ENCODE measurements at regions not wholly inside any gene's neighbourhood (a gene's known extent, or its start where the extent isn't known, plus 50 kb on each side); places are given as distances from the start of the nearest gene placed in this dataset.

DNA sequence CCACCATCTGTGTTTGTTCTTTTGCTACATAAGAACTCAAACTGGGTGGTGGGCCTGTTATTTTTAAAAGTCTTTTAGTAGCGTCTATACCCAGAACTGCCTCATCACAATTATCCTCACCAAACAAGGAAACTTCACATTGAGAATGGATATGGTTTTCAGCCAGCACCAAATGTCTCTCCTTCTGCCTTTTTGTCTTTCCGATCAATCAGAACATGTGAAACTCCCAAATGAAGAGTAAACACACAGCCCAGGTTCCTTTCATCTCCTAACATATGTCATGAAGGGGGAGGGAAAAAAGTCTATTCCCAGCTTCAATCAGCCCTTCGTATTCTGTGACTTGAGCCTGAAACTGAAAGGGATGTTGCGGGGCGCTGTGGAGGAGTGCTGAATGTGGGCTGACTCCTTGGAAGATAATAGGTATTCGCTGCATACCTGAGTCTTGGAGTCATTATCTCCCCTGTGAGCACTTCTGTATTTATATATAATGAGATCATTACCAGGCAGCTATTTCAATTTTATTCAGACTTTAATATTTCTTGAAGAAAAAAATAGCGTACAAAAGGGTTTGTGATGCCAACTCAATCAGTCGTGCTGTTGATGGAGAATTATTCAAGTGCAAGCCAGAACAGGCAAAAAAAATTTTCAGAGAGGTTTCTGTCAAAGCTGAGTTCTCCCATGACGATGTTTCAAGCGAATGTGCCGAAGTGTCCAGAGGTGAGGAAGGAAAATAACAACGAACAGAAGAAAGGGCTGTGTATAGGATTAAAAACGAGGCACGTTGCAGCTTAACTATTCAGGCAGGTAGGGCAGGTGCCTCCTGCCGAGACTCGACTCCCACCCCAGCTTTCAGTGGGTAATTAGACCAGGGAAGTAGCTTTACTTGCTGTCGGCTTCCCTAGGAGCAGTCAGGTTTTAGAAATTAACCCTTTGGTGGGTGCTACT, 163.9 kb upstream of the NOCT start:
- no peak for DNase-seq

DNA sequence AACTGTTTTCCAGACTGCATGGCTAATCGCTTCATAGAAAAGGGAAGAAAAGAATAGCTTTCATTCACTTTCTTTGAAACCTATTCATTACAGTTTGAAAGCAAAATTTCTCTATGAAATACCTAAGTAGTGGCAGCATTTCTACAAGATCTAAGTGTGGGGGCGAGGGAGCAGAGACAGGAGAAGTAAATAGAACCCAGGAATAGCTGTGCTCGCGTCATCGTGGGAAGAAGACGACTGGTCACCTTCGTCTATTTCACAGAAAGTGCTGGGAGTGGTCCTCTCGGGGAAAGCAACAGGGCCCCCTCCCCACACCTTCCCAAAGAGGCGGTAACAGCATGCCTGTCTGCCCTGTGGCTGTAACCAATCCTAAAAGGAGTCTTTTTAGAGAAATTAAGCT, 169.9 kb upstream of the NOCT start:
- DNase-seq, result no peak

DNA sequence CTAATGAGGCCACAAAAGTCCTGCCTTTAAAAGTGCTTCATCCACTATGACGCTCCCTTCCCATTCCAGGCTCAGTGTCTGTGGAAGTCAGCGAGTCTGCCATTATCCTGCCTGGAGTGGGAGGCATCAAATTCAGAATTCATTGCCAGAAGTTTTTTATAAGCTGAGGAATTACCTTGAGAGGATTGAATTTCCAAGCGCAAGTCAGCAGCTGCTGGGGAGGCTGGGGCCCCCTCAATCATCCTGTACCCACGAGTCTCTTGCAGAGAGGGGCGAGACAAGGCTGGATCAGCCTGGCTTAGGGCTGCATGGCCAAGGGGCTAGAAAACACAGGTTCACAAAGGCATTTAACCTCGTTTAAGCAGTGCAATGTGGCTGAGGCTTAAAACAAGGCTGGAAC, 170.5 kb upstream of the NOCT start:
- DNase-seq, result no peak

DNA sequence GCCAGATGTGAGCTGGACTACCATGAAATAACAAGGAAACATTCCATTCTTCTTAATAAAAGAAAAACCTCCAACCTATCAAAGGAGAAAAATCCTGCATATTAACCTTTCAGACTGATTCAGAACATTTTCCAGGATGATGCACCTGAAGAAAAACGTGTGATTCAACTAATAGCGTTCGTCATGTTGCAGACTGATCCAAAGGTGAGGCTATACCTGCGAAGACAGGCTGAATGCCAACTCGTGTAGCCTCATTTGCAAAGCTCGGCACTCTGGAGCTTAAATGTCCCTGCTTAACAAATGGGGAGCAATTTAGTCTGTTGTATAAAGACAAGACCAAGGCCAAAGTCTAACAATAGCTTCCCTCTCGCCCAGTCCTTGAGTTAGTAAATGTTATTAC, 172.0 kb upstream of the NOCT start:
- DNase-seq, result no peak

DNA sequence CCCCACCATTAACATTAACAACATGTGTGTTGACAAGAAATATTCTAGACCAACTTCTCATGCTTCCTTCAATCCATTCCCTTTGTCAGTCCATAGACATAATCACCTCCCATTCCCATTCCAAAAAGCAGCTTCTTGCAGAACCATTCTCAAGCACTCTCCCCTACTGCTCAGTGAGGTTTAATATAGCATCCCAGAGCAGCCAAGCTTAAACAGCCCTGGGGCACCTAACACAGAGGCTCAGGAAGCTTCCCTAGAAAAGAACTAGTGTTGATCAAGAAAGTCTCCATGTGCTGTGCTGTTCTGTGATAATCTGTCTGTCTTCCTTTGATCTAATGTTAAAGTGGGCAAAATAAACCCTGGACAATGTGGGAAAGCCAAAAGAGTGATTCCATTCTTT, 174.2 kb upstream of the NOCT start:
- DNase-seq, result no peak

DNA sequence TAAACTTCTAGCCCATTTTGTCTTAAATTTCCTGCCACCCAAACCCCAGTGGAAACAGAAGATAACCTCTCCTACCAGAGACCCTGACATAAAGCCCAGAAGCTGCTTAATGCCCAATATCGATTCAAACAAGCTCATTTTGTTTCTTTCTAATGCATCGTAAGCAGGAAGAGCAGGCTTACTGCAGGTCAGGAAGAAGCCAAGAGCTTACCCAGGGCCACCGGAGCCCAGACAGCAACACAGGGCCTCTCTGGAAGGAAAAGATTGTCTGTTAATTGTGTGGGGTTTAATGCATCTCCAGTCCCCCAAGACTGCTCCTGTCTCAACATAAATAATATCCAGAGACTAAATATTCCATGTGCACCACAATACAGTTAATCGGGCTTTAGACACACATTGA, 177.3 kb upstream of the NOCT start:
- no peak for DNase-seq

DNA sequence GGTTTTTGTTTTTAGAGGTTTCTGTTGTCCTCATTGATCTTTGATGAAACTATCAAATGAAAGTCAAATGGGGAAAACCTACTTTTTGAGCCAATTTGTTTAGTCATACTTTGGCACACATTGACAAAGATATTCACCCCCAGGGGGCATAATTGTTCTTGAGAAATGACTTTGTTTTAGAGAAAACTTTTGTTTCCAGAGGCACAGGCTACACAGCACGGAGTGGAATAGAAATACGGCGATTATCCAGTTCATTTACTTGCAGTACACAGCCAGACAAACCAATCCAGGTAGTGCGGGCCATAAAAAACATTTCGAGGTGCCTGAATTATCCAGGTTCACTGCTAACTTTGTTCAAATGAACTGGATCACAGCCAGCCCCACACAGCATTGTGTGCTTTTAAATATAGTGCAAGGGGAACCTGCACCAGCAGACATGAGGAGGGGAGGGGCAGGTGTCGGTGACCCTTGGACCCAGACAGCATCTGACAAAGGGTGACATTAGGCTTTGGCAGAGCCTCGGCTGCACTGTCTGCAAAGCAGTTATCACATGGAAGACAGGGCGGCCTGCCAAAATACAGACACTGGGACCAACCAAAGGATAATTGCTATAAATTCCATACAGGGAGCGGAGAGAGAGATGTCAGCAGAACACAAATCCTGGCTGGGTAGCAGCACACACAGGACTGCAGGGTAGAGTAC, 179.6 kb upstream of the NOCT start:
- DNase-seq, result no peak

DNA sequence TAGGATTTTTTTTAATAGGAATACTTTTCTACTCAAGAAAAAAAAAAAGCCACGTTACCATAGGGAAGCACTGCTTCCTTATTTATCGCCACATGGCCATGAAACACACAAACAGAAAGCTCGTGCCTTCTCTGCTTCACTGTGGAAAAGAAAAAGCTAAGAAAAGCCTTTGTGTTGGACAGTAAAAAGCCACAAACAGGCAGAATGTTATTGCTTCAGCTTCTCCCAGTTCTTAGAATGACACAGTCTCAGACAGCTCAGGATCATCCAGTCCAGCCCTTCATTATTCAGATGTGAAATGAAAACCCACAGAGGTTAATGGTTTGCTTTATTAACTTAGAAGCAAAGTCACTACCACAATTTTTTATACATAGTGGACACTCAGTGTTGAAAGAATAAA, 181.6 kb upstream of the NOCT start:
- no peak for DNase-seq

DNA sequence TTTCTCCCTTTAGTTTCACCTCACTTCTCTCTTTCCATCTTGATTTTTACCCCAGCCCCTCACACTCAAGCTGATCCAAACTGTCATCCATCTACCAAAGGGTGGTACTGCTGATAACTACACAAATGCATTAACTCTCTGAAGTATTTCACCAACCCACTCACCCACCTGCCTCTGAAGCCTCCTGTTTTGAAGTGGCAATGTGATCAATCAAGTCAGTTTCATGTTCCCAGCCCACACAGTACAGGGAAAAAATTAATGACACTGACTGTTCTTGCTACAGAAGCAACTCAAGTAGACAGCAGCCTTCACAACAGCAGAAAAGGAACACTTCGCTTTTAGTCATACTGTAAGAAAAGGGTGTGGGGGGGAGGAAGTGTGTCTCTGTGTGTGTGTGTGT, 183.0 kb upstream of the NOCT start:
- no peak for DNase-seq

DNA sequence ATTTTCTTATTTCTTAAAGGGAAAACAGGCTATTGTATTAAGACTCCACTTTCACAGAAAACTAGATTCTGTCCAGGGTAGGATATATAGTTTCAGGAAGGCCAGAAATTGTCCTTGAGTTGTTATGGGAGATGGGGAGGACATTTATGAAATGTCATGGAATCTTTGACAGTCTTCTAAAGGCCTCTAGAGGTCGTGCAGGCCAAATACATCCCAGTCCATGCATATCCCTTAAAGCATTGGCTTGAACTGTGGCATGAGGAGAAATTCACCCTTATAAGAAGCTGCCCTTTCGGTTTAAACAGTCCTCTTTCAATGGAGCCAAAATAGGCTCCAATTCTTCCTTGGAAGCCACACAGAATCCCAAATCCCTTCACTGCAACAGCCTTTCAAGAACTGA, 183.6 kb upstream of the NOCT start:
- DNase-seq, result no peak

DNA sequence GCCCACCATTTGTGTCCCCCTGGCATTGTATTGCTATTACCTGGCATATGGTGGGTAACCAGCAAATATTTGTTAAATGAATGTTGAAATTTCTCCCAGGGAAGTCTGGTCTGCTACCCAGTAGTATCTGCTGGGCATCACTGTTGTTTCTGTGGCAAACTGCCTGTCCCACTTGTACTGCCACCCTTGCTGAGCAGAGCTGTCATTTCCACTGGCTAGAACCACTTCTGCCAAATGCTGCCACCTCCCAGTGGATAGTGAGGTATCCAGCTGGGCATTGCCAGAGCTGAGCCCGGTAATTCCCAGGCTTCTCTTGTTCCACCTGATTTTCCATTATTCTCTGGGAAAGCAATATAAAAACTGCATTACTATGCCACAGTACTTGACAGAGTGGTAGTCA, 186.7 kb upstream of the NOCT start:
- DNase-seq, result no peak

DNA sequence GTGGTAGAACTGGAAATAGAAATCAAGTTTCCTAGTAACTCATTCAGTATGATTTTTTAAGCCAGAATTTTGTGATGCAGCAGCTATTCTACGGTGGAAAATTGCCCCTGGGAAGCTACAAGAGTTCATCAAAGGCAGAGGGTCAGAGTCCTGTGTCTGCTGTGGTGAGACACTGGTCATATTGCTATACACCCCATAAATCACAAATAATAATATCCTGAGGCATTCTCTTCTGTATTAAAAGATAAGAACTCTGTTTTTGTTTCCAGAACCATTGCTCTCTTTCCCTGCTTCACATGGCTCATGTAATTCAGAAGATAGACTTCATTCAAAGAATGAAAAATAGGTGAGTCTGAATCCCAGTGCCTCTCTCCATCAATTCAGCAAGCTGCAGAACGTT, 188.8 kb upstream of the NOCT start:
- DNase-seq, result no peak

DNA sequence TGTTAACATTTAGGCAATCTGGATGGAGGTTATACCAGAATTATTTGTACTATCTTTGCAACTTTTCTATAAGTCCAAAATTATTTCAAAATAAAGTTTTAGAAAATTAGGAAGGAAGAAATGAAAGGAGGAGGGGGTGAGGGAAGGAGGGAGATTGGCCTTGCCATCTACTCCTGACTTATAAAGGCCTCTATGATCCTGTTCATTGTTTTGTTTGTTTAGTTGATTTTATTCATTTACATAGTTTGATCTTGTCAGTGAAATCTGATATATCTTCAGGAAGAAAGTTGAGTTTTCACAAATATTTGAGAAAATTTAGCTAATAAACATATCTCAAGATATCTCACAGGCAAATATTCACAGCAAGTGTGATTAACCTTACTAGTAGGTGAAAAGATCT, 189.3 kb upstream of the NOCT start:
- no peak for DNase-seq

DNA sequence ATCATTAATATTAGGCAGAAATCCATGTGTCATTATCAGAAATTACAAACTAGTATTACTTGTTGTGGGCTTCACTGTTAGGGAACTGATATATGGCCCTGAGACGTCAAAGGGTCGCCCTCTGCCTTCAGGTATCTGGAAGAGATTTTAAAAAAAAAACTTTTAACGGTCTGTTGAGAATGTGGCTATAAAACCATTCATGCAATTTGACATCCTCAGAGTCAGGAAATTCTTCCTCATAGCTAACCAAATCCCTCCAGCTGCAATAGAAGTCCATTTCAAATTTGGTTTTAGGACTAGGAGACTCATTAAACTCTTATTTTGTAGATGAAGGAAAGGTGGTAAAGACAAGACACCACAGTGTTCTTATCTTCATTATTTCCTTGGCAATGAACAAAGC, 194.2 kb upstream of the NOCT start:
- no peak for DNase-seq

DNA sequence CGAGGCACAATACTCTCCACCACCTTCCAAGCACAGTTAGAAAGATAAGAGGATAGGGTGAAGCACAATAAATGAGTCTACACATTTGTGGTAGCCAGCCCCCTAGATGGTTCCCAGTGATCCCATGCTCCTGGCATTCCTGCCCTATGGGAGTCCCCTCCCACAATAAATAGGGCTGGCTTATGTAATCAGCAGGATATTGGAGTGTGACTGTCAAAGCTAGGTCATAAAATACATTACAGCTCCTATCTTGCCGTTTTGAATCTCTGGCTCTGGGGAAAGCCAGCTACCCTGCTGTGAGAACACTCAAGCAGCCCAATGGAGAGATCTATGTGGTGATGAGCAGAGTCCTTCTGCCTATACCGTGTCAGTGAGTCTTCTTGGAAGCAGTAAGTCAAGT, 198.7 kb upstream of the NOCT start:
- no peak for DNase-seq

DNA sequence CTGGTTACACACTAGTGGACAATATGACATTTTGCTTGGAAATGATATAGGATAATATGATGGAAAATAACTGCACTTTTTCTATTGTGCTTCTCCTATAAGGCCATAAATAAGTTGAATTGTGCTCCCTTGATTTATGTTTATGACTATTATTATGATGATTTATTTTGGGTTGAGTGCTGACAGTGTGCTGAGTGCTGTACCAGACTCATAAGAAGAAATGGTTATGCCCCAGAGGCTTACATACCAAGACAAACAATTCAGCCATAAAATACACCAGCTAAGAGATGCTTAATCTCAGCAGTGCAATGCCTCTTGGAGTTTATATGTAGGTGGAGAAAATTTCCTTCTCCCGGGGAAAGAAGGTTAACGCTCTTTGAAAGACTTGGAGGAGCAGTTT, 199.8 kb upstream of the NOCT start:
- no peak for DNase-seq

DNA sequence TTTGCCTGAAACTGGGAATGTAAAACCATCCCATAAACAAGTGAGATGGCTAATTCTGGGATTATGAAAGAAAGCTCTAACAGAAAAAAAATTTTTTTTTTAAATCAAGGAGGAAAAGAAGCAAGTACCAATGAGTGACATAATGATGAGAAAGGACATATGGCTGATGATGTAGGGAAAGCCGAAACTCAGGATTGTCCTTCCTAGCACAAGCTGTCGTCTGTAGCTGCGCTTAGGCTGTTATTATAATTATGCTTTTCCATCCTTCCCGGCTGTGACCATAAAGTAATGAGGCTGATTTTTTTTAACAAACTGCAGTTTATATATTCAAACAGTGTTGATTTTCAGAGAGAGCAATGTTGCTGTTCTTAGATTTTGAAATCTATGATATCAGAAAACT, 209.8 kb upstream of the NOCT start:
- DNase-seq, result no peak

DNA sequence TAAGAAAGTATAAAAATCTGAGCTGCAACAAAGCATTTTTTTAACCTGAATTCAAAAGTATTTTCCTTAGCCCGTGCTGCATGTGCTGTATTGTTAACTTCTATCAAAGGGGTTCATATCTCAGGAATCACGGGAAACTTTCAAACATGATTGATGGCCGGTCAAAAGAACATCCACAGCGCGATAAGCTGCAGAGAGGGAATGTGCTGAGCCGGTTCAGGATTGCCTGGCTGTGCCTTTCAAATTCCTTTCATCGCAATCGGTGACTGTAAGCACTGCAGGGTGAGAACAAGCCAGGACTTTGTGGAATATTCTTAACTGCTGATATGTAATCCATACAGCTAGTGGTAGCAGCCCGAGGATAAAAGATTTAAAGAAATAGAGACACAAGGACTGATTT, 210.9 kb upstream of the NOCT start:
- no peak for DNase-seq

DNA sequence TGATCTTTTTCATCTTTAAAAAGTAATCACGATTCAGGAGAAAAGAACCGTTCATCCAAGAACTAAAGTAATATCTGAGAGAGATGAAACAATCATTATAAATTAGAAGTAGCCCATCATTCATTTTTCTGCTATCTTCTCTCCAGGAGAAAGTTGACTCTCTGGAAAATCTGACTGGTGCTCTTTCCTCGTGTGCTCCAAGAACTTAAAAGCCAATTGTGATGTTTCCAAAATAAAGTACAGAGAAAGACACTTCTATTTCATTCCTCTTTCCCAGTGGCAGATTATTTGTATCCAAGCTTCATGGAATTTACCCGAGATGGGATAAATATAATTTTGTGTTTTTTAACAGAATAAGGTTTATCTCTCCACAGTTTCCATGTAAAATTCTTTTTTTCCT, 212.5 kb upstream of the NOCT start:
- no peak for DNase-seq

DNA sequence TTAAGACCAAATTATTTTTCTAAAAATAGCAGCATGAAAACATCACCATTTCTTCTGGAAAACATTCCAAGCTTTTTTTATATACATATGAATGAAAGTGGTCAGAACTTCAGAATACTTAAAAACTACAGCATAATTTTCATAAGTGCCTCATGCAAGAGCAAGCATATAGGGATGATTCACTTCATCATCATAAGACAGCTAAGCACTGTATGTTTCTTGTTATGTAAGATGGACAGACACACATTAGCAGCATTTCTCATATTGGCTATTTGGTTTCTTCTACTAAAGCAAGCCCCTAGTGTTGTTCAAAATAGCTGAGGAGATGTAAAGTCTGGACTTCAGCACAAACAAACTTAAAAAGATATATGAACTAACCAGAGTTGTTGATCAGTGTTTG, 213.1 kb upstream of the NOCT start:
- no peak for DNase-seq

DNA sequence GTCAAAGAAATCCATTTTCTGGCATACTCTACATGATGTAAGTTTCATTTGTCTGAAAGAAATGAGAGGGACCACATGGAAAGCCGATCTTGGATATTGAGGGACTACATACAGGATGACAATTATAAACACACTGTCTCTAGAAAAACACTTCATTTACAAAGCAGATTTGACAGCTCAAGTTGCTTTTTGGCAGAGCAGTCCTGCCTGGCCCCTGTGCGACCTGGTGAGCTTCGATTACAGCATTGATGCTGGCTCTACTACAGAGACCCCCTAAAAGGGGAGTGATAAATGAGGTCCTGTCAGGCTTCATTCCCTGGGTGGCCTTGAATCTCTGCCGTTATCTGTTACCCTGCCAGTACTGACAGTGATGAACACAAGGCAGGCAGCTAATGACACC, 215.2 kb upstream of the NOCT start:
- no peak for DNase-seq

DNA sequence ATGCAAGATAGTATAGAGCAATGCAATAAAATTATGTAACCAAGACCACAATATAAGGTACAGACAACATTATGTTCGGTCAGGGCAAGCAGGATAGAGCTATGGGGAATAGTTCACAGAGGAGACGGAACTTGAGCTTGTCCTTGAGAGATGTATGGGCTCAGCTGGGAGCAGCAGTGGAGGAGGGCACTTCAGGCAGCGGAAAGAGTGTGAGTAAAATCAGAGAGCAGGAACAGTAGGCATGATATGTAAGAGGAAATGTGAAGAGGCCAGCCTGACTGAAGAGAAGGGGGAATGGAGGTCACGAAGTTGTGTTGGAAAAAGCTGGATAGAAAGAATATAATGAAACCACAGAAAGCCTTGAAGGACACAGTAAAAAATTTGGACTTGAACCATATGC, 217.2 kb upstream of the NOCT start:
- DNase-seq, result no peak

DNA sequence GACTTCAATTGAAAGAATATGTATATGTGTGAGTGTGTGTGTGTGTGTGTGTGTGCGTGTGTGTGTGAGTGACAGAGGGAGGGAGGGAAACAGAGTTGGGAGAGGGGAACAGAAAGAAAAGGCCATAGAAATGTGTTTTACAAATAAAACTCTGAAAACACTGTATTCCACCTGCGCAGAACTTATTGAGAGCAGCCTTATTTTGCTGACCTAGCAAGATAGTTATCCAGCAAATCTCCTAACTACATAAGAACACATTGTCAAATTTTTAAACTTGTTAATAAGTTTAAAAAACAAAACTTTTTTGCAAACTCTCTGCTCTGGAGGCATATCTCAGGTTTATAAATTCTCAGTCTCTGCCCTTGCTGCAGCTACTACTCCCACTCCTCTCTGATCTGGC, 217.9 kb upstream of the NOCT start:
- no peak for DNase-seq

DNA sequence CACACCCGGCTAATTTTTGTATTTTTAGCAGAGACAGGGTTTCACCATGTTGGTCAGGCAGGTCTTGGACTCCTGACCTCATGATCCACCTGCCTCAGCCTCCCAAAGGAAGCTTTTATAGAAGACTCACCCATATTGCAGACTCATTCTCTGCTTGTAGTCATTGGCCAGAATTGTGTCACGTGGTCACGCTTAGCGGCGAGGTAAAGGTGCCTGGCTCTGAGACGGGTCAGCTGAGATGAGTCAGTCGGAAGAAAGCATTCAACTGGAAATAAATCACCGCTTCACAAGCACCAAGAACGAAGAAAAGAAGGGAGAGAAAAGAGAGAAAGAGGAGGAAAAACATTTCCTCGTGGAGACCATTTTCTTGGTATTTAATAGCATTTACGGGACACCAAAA, 218.8 kb upstream of the NOCT start:
- DNase-seq, result no peak
